Erythroblast (primary cell): ENCODE measurements at regions not wholly inside any gene's neighbourhood (a gene's known extent, or its start where the extent isn't known, plus 50 kb on each side); places are given as distances from the start of the nearest gene placed in this dataset.

ENCODE experiments used
- GATA1 ChIP-seq: IDR thresholded peaks from 2 replicates; pipeline ENCODE4 v1.6.1; 2011; ENCODE audit warnings: low read depth, mild to moderate bottlenecking, control low read depth, low read length, moderate library complexity
- POLR2A ChIP-seq: IDR thresholded peaks from 2 replicates; pipeline ENCODE4 v1.6.1; 2011; ENCODE audit warnings: mild to moderate bottlenecking, low read length

DNA sequence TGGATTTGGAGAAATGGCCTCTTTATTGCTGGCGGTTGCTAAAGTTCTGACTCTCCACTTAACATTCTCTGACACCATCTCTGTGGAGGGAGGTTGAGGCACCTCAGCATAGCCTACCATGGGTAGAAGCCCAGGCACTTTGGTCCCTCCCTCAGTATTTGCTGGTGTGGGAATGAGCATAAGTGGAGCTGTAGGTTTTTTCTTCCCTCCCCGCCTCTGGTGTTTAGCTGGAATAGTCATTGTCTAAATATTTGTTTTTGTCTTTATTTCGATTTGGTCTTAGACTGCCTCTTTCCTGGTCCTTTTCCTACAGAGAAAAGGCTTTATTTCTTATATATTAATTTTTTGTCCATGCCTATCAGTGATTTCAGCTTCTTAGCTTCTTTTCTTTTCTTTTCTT lies 203.4 kb upstream of the AGR3 start:
- TF ChIP-seq POLR2A (no peak), GATA1 (no peak)
